ENCODE measurements at regions not wholly inside any gene's neighbourhood (a gene's known extent, or its start where the extent isn't known, plus 50 kb on each side); places are given as distances from the start of the nearest gene placed in this dataset.

DNA sequence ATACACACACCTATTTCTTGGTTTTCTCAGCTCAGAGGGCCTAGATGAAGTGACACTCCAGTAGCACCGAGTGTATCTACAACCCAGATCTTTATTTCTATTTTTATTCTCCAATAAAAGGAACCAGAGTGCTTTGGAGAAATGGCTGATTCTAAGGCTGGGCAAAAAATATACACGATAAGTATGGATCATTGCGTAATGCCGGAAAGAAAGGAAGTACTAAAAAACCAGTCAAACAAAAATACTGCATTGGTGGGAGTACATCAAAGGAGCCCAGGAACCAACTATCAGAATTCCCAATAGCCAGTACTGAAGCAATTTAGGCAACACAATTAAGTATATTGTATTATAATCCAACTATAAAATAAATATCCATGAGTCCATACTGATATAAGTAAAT lies 400.9 kb upstream of the CCDC196 start:
- TF ChIP-seq CTCF (IDR thresholded peaks at IDR 0.05) (no peak), POLR2A (IDR thresholded peaks at IDR 0.05) (no peak)
